ENCODE measurements at regions not wholly inside any gene's neighbourhood (a gene's known extent, or its start where the extent isn't known, plus 50 kb on each side); places are given as distances from the start of the nearest gene placed in this dataset.

DNA sequence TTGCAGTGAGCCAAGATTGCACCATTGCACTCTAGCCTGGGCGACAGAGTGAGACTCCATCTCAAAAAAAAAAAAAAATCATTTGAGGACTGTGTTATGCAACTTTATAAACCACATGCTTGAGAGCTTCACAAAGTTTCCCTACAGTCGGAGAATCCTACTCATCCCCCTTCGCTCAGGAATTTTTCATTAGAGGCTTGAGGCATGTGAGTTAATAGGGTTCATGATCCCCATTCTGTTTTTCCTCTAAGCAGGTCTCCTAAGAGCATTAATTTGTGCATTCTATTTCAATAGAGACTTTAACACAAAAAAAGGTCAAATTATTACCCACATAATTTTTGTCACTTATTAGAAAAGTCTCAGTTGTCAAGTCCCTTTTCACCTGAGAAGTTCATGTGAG, 103.7 kb upstream of the SOX4 start:
- no peak for DNase-seq (ENCODE audit: low read depth)
- no peak overlapping the region for H3K4me3 ChIP-seq (ENCODE audit: low read depth, low read length)
- TF ChIP-seq, protein P1, sequence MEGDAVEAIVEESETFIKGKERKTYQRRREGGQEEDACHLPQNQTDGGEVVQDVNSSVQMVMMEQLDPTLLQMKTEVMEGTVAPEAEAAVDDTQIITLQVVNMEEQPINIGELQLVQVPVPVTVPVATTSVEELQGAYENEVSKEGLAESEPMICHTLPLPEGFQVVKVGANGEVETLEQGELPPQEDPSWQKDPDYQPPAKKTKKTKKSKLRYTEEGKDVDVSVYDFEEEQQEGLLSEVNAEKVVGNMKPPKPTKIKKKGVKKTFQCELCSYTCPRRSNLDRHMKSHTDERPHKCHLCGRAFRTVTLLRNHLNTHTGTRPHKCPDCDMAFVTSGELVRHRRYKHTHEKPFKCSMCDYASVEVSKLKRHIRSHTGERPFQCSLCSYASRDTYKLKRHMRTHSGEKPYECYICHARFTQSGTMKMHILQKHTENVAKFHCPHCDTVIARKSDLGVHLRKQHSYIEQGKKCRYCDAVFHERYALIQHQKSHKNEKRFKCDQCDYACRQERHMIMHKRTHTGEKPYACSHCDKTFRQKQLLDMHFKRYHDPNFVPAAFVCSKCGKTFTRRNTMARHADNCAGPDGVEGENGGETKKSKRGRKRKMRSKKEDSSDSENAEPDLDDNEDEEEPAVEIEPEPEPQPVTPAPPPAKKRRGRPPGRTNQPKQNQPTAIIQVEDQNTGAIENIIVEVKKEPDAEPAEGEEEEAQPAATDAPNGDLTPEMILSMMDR (conservative IDR thresholded peaks at IDR 0.05; ENCODE audit: low read depth, low read length), result no peak

DNA sequence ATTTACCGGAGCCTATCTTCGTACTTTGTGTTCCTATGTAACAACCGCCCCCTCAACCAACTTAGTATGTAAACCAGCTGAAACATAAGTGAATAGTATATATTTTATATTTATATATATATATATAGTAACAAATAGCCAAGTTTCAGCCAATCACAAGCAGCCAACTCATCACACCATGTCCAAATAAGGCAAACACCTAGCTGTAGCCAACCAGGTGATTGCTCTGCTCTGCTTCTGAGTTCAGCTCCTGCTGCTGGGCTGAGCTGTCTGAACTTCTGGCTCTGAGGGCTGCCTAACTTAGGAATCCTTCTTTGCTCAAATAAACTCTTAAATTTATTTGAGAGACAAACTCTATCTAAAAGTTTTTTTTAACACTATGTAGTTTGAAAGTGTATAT, 101.6 kb upstream of the SOX4 start:
- TF ChIP-seq, protein P1 (conservative IDR thresholded peaks at IDR 0.05; ENCODE audit: low read depth, low read length), result no peak
- DNase-seq (ENCODE audit: low read depth), result no peak
- no peak overlapping the region for H3K4me3 ChIP-seq (ENCODE audit: low read depth, low read length)

DNA sequence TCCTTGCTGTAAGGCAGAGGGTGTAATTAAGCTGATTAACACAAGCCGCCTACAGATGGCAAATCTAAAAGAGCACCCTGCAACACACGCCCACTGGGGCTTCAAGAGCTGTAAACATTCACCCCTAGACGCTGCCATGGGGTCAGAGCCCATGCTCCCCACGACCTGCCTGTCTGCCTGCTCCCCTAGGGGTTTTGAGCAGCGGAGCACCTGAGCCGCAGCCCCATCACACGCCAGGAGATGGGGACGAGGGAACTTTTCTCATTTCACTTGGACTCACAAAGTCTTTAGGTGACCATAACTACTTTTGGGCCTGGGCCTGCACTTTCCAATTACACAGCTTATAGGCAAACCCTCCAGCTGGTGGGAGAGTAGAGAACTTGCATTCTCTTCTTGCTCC, 99.0 kb upstream of the SOX4 start:
- TF ChIP-seq, protein P1 (conservative IDR thresholded peaks at IDR 0.05; ENCODE audit: low read depth, low read length), result no peak
- no peak for DNase-seq (ENCODE audit: low read depth)
- no peak overlapping the region for H3K4me3 ChIP-seq (ENCODE audit: low read depth, low read length)

DNA sequence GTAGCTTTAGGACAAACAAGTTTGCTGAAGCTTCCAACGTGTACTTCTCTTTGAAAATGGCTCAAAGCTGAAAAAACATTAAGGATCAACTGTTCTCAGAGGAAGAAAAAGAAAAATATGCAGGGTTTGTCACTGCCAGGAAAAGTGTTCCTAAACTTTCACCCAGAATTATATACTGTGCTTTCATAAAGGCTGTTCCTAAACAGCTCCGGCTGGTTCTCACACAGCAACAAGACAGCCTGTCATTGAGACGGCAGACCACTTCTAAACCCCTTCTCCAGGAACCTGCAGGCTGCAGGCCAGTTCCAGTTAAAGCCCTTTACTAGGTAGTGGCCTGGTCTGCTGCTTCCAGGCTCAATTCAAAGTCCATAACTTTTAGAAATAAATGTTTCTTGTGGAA, 97.4 kb upstream of the SOX4 start:
- DNase-seq (ENCODE audit: low read depth), result no peak
- TF ChIP-seq, protein P1 (conservative IDR thresholded peaks at IDR 0.05; ENCODE audit: low read depth, low read length), result no peak
- H3K4me3 ChIP-seq (ENCODE audit: low read depth, low read length), result no peak overlapping the region

DNA sequence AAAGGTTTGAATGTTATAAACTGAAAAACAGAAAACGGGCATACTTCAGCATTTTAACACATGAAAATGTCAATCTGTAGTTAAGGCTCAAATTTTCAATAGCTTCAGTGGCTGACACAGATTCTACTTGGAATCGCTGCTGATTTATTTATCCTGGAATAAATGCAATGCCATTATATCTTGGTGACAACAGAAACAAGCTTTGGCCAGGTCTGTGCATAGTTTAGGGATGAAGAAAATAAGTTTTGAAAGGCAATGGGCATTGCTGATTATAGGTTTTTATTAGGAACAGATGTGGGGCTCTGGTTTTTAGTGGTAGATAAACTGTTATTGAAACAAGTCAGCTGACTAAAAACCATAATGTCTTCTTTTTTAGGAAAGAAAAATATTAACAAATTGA, 96.8 kb upstream of the SOX4 start:
- DNase-seq (ENCODE audit: low read depth), result no peak
- H3K4me3 ChIP-seq (ENCODE audit: low read depth, low read length), result no peak overlapping the region
- TF ChIP-seq, protein P1 (conservative IDR thresholded peaks at IDR 0.05; ENCODE audit: low read depth, low read length), result no peak

DNA sequence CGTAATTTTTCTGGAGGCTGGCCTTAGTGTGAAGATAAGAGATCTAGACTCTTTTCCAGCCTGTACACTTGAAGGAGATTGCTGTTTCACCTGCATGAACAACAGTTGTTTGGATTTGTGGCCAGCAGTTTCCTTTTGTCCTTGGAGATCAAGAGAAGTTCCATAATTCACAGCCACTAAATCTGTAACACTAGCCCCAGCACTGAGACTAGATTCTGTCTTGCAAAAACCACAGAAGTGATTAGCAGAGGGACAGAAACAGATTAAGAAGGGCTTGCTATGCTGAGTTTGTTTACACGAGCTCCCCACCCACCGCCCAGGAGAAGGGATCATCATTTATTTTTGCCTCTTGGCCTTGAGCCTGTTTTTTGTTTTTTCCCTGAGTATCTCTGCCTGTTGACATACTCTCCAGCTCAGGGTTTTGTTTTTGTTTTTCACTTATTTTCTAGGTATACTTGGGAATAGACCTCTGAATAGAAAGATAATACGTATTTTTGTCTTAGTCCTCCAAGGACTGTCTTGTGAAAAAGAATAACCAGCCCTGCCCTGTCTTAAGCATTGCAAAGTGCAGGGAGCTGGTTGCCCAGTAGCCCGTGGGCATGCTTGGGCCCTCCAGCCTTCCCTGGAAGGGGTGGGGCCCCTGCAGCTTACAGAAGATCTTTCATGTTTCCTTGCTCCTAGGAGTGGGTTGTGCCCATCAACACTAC, 93.1 kb upstream of the SOX4 start:
- TF ChIP-seq, protein P1 (conservative IDR thresholded peaks at IDR 0.05; ENCODE audit: low read depth, low read length), result no peak
- no peak for DNase-seq (ENCODE audit: low read depth)
- no peak overlapping the region for H3K4me3 ChIP-seq (ENCODE audit: low read depth, low read length)

DNA sequence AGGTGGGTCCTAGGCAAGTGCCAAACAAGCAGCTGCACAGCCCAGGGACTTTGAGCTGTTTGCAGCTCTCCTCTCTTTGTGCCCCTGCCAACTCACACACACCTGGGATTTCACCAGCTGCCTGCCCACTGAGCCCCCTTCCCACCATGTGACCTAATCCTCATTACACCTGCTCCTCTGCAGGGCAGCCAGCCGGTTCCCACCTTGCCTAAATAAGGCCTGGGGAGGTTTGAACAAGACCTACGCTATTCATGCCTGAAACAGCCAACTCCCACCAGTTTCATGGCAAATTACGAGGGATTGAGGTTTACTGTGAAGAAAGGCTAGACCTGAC, 92.6 kb upstream of the SOX4 start:
- TF ChIP-seq, protein P1 (conservative IDR thresholded peaks at IDR 0.05; ENCODE audit: low read depth, low read length), result no peak
- no peak for DNase-seq (ENCODE audit: low read depth)
- no peak overlapping the region for H3K4me3 ChIP-seq (ENCODE audit: low read depth, low read length)

Measured in choroid plexus epithelial cell (primary cell).